A673 (cell line): ENCODE measurements at regions not wholly inside any gene's neighbourhood (a gene's known extent, or its start where the extent isn't known, plus 50 kb on each side); places are given as distances from the start of the nearest gene placed in this dataset.
A peak's percentile ranks its signal among the peaks of the same experiment; 100 is the strongest.

Experiments
- BruUV-seq: library from RNA; stranded (reverse); fragments of 400-500 nt; replicated peaks from 2 replicates; lab custom pipeline; 2021; lab: Mats Ljungman, UMichigan
- CTCF ChIA-PET: fragments of 300-600 bp; sonication (Branson Sonifier 250); formaldehyde crosslinking; loops from one replicate; lab custom pipeline; 2022; ENCODE audit warnings: antibody characterized with exemption; lab: Charles Lee
- POLR2A ChIA-PET: fragments of 300-600 bp; sonication (Branson Sonifier 250); formaldehyde crosslinking; loops from one replicate; lab custom pipeline; 2022; ENCODE audit warnings: antibody characterized with exemption; ENCODE audit not compliant: low non-redundant PET; lab: Charles Lee
- DNase-seq: peaks from one replicate; pipeline ENCODE4 v3.0.0-alpha.2; 2015; ENCODE audit warnings: low spot score
- H3K27ac ChIP-seq: fragments of 200-600 bp; sonication (generic); 2 replicates; pipeline ENCODE4 v1.5.1; 2016; ENCODE audit warnings: mixed run types, low read depth, mild to moderate bottlenecking, mixed read lengths, antibody characterized with exemption, low read length; ENCODE audit not compliant: poor library complexity, severe bottlenecking
- H3K27me3 ChIP-seq: fragments of 200-600 bp; sonication (generic); replicated peaks from 2 replicates; pipeline ENCODE4 v1.6.1; 2017; ENCODE audit warnings: mixed run types, low read depth, mild to moderate bottlenecking, mixed read lengths, antibody characterized with exemption, low read length; ENCODE audit not compliant: insufficient read depth, poor library complexity
- H3K36me3 ChIP-seq: fragments of 200-600 bp; sonication (generic); 2 replicates; pipeline ENCODE4 v1.6.1; 2016; ENCODE audit warnings: mixed run types, mild to moderate bottlenecking, mixed read lengths, antibody characterized with exemption, low read length; ENCODE audit not compliant: insufficient read depth, poor library complexity, severe bottlenecking
- H3K4me1 ChIP-seq: fragments of 200-600 bp; sonication (generic); 2 replicates; pipeline ENCODE4 v1.6.1; 2017; ENCODE audit warnings: mixed run types, mild to moderate bottlenecking, mixed read lengths, antibody characterized with exemption, low read length; ENCODE audit not compliant: insufficient read depth, poor library complexity, severe bottlenecking
- H3K4me3 ChIP-seq: fragments of 200-600 bp; sonication (generic); 2 replicates; pipeline ENCODE4 v1.5.1; 2016; ENCODE audit warnings: low read depth, mixed run types, mild to moderate bottlenecking, mixed read lengths, low read length; ENCODE audit not compliant: poor library complexity, severe bottlenecking
- H3K9me3 ChIP-seq: fragments of 200-600 bp; sonication (generic); 2 replicates; pipeline ENCODE4 v1.6.1; 2016; ENCODE audit warnings: mixed run types, low read depth, mild to moderate bottlenecking, mixed read lengths, antibody characterized with exemption, low read length; ENCODE audit not compliant: poor library complexity, severe bottlenecking
- CTCF ChIP-seq: fragments of 300-800, 200-600 bp; sonication (generic); conservative IDR thresholded peaks from 2 replicates; pipeline ENCODE4 v1.5.1; 2017; ENCODE audit warnings: low read depth, mild to moderate bottlenecking, antibody characterized with exemption, low read length, moderate library complexity, mixed read lengths
- EZH2 ChIP-seq: fragments of 200-600 bp; sonication (generic); IDR thresholded peaks from 2 replicates; pipeline ENCODE4 v1.6.1; 2017; ENCODE audit warnings: borderline replicate concordance, low read depth, mild to moderate bottlenecking, mixed read lengths, antibody characterized with exemption, low read length; ENCODE audit not compliant: poor library complexity, severe bottlenecking
- intact Hi-C: fragments of 100-400 bp; cut with micrococcal nuclease; formaldehyde crosslinking; loops from one replicate; pipeline ENCODE4 v1.10.0; 2022; ENCODE audit not compliant: unreplicated experiment

- TF ChIP-seq CTCF (no peak), EZH2 (no peak)
- BruUV-seq, result no TSS peak
- no peaks in the 10 kb centered on the region for H3K27me3 ChIP-seq
- H3K27ac ChIP-seq, result no peak overlapping the region
- intact Hi-C loops, result no loop called here
- peaks cover 10% of the 10 kb centered on the region for H3K4me1 ChIP-seq
- no peaks in the 10 kb centered on the region for H3K36me3 ChIP-seq
- DNase-seq, result no peak
- ChIA-PET CTCF (no interaction called here), POLR2A (no interaction called here)
- H3K9me3 ChIP-seq, result no peaks in the 10 kb centered on the region
- H3K4me3 ChIP-seq, result no peak overlapping the region
Measured at GRCh38 chr3:132084982-132085381, 50.2 kb upstream of the CPNE4 start.

GRCh38 chr3:132087356-132087755, 52.5 kb upstream of the CPNE4 start:
- intact Hi-C loops, result no loop called here
- CTCF ChIA-PET, result no interaction called here
- H3K4me1 ChIP-seq, result peaks cover 10% of the 10 kb centered on the region
- POLR2A ChIA-PET, result interaction anchor here (0.5 kb wide), 1 partner anchor 1401 kb away, joined by 4 read pairs; no protein-coding TSS in a partner anchor
- no peak for DNase-seq
- H3K9me3 ChIP-seq, result no peaks in the 10 kb centered on the region
- TF ChIP-seq CTCF, result no peak
- H3K27me3 ChIP-seq, result no peaks in the 10 kb centered on the region
- no peak overlapping the region for H3K27ac ChIP-seq
- BruUV-seq, result no TSS peak
- H3K36me3 ChIP-seq, result no peaks in the 10 kb centered on the region
- no peak overlapping the region for H3K4me3 ChIP-seq

DNA sequence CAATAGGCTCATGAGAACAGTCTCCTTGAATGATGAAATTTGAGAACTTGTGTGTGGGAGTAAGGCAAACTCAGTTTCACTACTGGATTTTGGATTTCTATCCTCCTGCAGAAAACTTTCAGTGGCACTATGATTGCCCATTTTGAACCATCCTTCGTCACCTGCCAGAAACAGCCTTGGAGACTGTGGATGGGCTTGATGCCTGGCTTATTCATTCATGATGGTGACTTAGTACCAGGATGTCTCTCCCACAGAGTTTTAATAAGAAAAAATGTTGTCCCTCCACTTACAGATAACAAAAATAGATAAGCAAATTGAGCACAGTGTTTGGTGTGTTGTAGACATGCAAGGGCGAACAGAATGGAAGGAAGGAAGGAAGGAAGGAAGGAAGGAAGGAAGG, 53.5 kb upstream of the CPNE4 start:
- intact Hi-C loops, result no loop called here
- TF ChIP-seq EZH2, result no peak
- no peak for TF ChIP-seq CTCF
- no TSS peak for BruUV-seq

More for the DNA sequence above, 53.5 kb upstream of the CPNE4 start:
- peaks cover 10% of the 10 kb centered on the region for H3K4me1 ChIP-seq
- no peaks in the 10 kb centered on the region for H3K36me3 ChIP-seq
- ChIA-PET POLR2A (no interaction called here), CTCF (no interaction called here)
- H3K27me3 ChIP-seq, result no peaks in the 10 kb centered on the region
- no peaks in the 10 kb centered on the region for H3K9me3 ChIP-seq
- peak; percentile 75 for DNase-seq
- no peak overlapping the region for H3K4me3 ChIP-seq
- no peak overlapping the region for H3K27ac ChIP-seq
